ENCODE measurements at regions not wholly inside any gene's neighbourhood (a gene's known extent, or its start where the extent isn't known, plus 50 kb on each side); places are given as distances from the start of the nearest gene placed in this dataset.

DNA sequence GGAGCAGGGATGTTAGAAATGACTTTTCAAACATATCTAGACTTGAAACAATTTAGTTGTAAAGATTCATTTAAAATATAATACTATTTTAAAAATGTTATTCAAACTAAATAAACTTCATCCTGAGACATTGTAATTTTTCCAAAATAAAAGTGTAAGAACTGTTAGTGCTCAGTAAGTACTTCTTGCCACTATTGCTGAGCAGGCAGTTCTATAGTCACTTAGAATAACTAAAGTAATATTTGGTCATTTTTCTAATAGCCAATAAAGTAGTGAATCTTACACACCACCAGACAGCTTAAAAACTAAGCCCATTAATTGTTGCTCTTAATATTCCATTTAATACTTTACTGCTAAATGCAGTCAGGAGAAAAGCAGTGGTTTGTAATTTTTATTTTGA lies 1120.0 kb upstream of the CDH10 start:
- TF ChIP-seq, protein P1, sequence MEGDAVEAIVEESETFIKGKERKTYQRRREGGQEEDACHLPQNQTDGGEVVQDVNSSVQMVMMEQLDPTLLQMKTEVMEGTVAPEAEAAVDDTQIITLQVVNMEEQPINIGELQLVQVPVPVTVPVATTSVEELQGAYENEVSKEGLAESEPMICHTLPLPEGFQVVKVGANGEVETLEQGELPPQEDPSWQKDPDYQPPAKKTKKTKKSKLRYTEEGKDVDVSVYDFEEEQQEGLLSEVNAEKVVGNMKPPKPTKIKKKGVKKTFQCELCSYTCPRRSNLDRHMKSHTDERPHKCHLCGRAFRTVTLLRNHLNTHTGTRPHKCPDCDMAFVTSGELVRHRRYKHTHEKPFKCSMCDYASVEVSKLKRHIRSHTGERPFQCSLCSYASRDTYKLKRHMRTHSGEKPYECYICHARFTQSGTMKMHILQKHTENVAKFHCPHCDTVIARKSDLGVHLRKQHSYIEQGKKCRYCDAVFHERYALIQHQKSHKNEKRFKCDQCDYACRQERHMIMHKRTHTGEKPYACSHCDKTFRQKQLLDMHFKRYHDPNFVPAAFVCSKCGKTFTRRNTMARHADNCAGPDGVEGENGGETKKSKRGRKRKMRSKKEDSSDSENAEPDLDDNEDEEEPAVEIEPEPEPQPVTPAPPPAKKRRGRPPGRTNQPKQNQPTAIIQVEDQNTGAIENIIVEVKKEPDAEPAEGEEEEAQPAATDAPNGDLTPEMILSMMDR (IDR thresholded peaks at IDR 0.05; ENCODE audit: low read depth, low read length, poor library complexity, severe bottlenecking): no peak
- TF ChIP-seq EZH2phosphoT487 (IDR thresholded peaks at IDR 0.05; ENCODE audit: borderline replicate concordance, low read length): no peak

All from DOHH2 (cell line).